GM13977 (cell line): ENCODE measurements at regions not wholly inside any gene's neighbourhood (a gene's known extent, or its start where the extent isn't known, plus 50 kb on each side); places are given as distances from the start of the nearest gene placed in this dataset.

Experiments
- DNase-seq: peaks from one replicate; pipeline ENCODE4 v3.0.0; 2012; ENCODE audit warnings: low spot score
- in situ Hi-C: fragments of 300-500 bp; cut with MboI; formaldehyde crosslinking; loops from one replicate; pipeline ENCODE4 v1.12.0; 2022; ENCODE audit warnings: low sequenced_read_pairs, low pct_unique_long_range_greater_than_20kb, mixed read lengths, inconsistent platforms; ENCODE audit not compliant: unreplicated experiment
- TF ChIP-seq, protein P1 (sequence below): IDR thresholded peaks from 2 replicates; pipeline ENCODE4 v1.5.1; 2012; ENCODE audit warnings: mild to moderate bottlenecking, control low read depth; ENCODE audit not compliant: insufficient read depth; ENCODE audit errors: extremely low read depth, missing control alignments

DNA sequence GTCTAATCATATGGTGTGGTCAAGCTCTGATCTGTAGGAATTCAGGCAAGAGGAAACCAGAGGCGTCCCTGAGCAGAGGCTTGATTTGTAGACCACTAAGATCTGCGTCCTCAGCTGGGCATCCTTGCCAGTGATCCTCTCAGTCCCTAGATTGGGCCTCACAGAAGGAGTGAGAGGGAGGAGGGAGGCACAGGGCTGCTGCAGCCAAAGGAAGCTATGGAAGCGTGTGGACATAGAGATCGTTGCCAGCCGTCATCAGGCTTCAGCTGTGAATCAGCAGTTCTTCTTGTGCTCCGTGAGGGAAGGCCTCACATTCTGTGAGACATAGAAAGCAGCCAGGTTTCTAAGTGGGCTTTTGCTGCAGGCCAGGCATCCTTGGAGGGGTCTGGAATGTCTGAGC, 254.6 kb upstream of the KIRREL3 start:
- in situ Hi-C loops: no loop called here
- TF ChIP-seq, protein P1, sequence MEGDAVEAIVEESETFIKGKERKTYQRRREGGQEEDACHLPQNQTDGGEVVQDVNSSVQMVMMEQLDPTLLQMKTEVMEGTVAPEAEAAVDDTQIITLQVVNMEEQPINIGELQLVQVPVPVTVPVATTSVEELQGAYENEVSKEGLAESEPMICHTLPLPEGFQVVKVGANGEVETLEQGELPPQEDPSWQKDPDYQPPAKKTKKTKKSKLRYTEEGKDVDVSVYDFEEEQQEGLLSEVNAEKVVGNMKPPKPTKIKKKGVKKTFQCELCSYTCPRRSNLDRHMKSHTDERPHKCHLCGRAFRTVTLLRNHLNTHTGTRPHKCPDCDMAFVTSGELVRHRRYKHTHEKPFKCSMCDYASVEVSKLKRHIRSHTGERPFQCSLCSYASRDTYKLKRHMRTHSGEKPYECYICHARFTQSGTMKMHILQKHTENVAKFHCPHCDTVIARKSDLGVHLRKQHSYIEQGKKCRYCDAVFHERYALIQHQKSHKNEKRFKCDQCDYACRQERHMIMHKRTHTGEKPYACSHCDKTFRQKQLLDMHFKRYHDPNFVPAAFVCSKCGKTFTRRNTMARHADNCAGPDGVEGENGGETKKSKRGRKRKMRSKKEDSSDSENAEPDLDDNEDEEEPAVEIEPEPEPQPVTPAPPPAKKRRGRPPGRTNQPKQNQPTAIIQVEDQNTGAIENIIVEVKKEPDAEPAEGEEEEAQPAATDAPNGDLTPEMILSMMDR: no peak
- no peak for DNase-seq

DNA sequence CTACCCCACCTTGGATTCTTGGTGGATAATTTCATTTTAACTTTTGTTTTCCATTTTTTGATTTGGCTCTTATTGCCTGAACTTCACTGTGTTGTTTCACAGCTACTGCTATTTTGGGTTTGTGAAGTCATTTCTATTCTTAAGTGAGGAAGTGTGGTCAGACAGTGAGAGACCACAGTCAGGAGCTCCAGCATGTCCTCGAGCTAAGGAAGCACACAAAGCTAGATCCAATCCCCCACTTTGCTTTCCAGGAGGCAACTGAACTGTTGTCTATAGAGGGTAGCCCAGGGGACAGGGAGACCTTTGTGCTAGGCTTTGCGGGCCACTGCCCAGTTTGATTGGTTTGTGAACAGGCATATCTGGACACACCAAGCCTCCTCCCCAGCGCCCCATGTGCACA, 251.8 kb upstream of the KIRREL3 start:
- in situ Hi-C loops: no loop called here
- TF ChIP-seq, protein P1: no peak
- peak; percentile 11 for DNase-seq

DNA sequence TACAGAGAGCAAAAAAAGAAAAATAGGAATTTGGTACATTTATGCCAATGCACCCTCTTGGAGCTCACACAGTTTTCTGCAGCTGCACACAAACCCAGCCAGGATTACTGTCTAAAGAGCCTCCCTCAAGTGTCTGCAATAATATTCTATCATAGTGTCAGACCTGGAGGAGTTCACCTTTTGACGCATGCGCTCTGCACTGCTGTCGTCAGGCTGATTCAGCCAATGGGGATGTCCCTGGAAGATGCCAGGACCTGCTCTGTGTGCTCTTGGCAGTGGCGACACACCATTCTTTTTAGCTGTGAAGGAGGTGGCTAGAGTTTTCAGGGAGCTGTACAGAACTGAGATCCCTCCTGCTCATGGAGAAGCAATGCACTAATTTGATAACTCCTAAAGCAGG, 249.0 kb upstream of the KIRREL3 start:
- TF ChIP-seq, protein P1: no peak
- in situ Hi-C loops: no loop called here
- DNase-seq: no peak

DNA sequence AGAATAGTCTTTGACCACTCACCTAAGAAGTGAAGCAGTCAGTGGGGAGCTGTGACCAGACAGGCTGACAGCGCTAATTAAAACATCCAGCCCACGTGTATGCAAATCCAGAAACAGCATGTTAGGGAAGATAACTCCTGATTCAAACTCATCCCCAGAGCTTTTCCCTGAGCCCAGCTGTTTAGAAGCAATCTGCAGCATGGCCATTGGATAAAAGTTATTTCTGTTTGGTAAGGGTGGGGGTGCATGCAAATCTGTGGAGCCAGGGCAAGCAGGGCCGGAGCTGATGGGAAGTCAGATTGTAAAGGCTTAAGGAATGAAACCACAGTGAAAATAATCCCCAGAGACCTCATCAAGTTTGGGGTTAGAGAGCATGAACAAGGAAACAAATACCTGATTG, 247.9 kb upstream of the KIRREL3 start:
- no peak for DNase-seq
- TF ChIP-seq, protein P1: no peak
- in situ Hi-C loops: no loop called here

DNA sequence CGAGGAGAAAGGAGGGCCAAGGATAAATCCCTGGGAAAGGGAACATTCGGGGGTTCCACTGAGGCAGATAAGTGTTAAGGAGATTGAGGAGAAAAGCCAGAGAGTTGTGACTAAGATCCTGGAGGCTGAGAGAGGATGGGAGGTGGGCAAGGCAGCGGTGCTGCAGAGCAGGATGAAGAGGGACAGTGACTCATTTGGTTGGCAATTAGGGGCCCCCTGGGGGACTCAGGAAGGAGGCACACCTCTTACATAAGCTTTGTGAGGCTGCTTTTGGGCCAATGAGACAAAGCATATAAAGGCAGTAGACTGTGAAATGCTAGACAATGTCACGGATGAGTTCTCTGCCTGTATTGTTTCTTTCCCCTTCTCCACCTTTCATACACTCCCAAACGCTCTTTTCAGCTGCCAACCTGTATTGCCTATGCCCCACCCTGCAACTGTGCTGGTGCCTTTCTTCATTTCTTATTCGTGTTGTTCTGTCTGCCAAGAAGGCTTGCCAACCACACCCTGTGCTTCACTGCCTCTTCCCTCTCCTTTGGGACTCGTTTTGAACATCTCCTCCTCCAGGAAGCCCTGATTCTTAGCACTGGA, 246.8 kb upstream of the KIRREL3 start:
- DNase-seq: no peak
- TF ChIP-seq, protein P1: no peak
- in situ Hi-C loops: no loop called here

DNA sequence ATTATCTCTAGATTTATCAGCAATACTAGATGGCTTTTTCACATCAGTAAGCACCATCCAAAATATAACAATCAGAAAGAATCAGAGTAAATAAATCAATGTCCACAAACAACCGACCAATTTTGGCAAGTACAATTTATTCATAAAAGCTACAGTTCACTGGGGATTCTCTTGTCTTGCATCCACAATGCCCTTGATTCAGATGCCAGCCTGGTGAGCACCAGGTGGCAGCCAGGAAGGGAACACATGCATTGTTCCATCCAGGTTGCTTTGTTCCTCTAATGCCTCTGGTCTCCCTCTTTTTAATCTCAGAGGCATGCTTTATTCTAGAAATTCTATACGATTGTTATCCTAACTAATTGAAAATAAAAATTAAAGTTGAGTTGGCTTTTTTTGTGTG, 242.1 kb upstream of the KIRREL3 start:
- in situ Hi-C loops: no loop called here
- TF ChIP-seq, protein P1: no peak
- no peak for DNase-seq

DNA sequence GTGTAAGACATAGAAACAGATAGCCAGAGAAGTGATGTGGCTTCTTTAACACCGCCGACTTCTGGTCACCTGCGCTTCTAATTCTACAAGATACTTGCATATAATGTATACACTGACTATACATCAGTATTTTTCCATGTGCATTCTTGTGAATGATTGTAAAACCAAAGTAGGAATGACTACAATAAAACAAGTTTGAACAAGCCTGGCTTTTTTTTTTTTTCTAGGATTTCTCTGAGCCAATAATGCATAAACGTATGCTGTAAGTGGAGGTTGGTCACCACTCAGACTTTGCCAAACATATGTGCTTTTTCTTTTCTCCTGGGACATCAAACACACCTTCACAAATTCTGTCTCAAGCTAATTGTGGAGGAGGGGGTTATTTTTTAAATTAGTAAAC, 237.8 kb upstream of the KIRREL3 start:
- TF ChIP-seq, protein P1: no peak
- no peak for DNase-seq
- in situ Hi-C loops: no loop called here
